HEK293 (cell line): ENCODE measurements at regions not wholly inside any gene's neighbourhood (a gene's known extent, or its start where the extent isn't known, plus 50 kb on each side); places are given as distances from the start of the nearest gene placed in this dataset.

ENCODE experiments used
- CTCF ChIA-PET: fragments of 350-600 bp; formaldehyde crosslinking; extraction: SDS; loops from one replicate; lab custom pipeline; 2021; ENCODE audit warnings: antibody characterized with exemption; lab: Yijun Ruan, JAX
- POLR2A ChIA-PET: fragments of 300-600 bp; formaldehyde crosslinking; extraction: SDS; loops from one replicate; lab custom pipeline; 2020; ENCODE audit warnings: antibody characterized with exemption, inconsistent platforms; lab: Yijun Ruan, JAX
- H3K27ac ChIP-seq: fragments of 200-500 bp; sonication (Bioruptor generic); 2 replicates; pipeline ENCODE4 v1.5.1; 2014; ENCODE audit warnings: low read depth, low read length, control low read depth, inconsistent platforms; ENCODE audit errors: extremely low read depth
- H3K36me3 ChIP-seq, 2 experiments: fragments of 200-500 bp in 1 of 2; sonication (Bioruptor generic) in 1 of 2; 1 replicate in 1 of 2; 2 replicates in 1 of 2; pipeline ENCODE4 v1.5.1; 2014 to 2017; ENCODE audit warnings: inconsistent platforms in 2 of 2, low read length in 2 of 2; ENCODE audit not compliant: control insufficient read depth in 2 of 2, insufficient read depth in 1 of 2
- H3K4me1 ChIP-seq: fragments of 200-500 bp; sonication (Bioruptor generic); 2 replicates; pipeline ENCODE4 v1.5.1; 2014; ENCODE audit warnings: mild to moderate bottlenecking, low read length, inconsistent platforms; ENCODE audit not compliant: control insufficient read depth, insufficient read depth
- H3K4me3 ChIP-seq: 2 replicates; pipeline ENCODE4 v1.5.1; 2011; ENCODE audit warnings: low read depth, mild to moderate bottlenecking, control low read depth, low read length, moderate library complexity
- H3K9me3 ChIP-seq: fragments of 200-500 bp; sonication (Bioruptor generic); 2 replicates; pipeline ENCODE4 v1.5.1; 2014; ENCODE audit warnings: low read depth, low read length, inconsistent platforms; ENCODE audit not compliant: control insufficient read depth, insufficient read depth
- TRIM28 ChIP-seq: IDR thresholded peaks from 2 replicates; pipeline ENCODE4 v1.6.1; 2011; ENCODE audit warnings: low read length, control low read depth, borderline replicate concordance
- ZEB2 ChIP-seq: fragments of 450-650 bp; formaldehyde crosslinking; IDR thresholded peaks from 2 replicates; pipeline ENCODE4 v1.5.1; 2016; ENCODE audit warnings: missing biosample characterization, missing genetic modification characterization
- ZNF24 ChIP-seq: fragments of 450-650 bp; formaldehyde crosslinking; IDR thresholded peaks from 2 replicates; pipeline ENCODE4 v1.5.1; 2016; ENCODE audit warnings: missing biosample characterization, missing genetic modification characterization
- ZNF37A ChIP-seq: fragments of 450-650 bp; IDR thresholded peaks from 2 replicates; pipeline ENCODE4 v1.5.1; 2018; ENCODE audit warnings: missing biosample characterization, missing genetic modification characterization
- ZNF600 ChIP-seq: fragments of 450-650 bp; formaldehyde crosslinking; IDR thresholded peaks from 2 replicates; pipeline ENCODE4 v1.5.1; 2016; ENCODE audit warnings: missing biosample characterization, missing genetic modification characterization
- ZNF624 ChIP-seq: fragments of 450-650 bp; formaldehyde crosslinking; IDR thresholded peaks from 2 replicates; pipeline ENCODE4 v1.5.1; 2017; ENCODE audit warnings: missing biosample characterization, missing genetic modification characterization
- ZNF629 ChIP-seq: fragments of 450-650 bp; formaldehyde crosslinking; IDR thresholded peaks from 2 replicates; pipeline ENCODE4 v1.5.1; 2017; ENCODE audit warnings: missing biosample characterization, missing genetic modification characterization
- ZNF654 ChIP-seq: fragments of 450-650 bp; formaldehyde crosslinking; IDR thresholded peaks from 2 replicates; pipeline ENCODE4 v1.5.1; 2016; ENCODE audit warnings: low read depth, missing biosample characterization, missing genetic modification characterization
- ZNF791 ChIP-seq: fragments of 450-650 bp; formaldehyde crosslinking; IDR thresholded peaks from 2 replicates; pipeline ENCODE4 v1.5.1; 2016; ENCODE audit warnings: missing biosample characterization, missing genetic modification characterization
- ZNF830 ChIP-seq: fragments of 450-650 bp; IDR thresholded peaks from 2 replicates; pipeline ENCODE4 v1.5.0; 2018; ENCODE audit warnings: missing biosample characterization, missing genetic modification characterization, low read depth, mild to moderate bottlenecking, moderate library complexity
- TF ChIP-seq, protein P1 (sequence below): fragments of 450-650 bp; formaldehyde crosslinking; IDR thresholded peaks from 2 replicates; pipeline ENCODE4 v1.5.1; 2016; ENCODE audit warnings: missing biosample characterization, missing genetic modification characterization
- TF ChIP-seq, protein P2 (sequence below): fragments of 450-650 bp; formaldehyde crosslinking; conservative IDR thresholded peaks from 2 replicates; pipeline ENCODE4 v1.5.1; 2016; ENCODE audit warnings: low read depth, missing biosample characterization, missing genetic modification characterization
- TF ChIP-seq, protein P3 (sequence below): fragments of 450-650 bp; formaldehyde crosslinking; IDR thresholded peaks from 2 replicates; pipeline ENCODE4 v1.5.1; 2016; ENCODE audit warnings: missing biosample characterization, missing genetic modification characterization

DNA sequence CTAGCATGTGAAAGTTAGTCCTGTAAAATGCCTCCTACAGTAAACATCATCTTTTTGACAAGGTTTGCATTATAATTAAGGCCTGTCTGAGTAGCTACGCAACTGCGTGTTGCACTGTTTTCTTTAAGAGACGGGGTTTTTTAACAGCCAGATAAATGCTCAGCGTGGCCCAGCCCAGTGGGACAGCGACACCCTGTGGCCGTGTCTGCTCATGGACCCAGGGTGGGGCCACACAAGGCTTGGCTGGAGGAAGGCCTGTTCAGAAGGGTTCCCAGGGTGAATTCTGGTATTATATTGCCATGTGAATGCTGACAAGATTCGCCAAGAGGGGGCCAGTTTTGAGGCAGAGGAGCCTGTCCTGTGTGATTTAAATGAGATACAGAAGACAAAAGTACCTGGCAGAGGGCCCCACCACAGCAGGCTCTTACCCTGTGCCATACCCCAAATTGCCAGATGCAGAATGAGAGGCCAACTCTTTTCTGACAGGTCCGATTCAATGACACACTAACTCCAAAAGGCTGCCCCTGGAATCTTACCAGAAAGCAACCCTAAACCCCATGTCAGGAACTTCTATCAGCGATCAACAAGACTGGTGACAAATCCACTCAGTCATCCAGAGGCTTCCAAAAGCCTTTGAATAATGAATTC is 65.9 kb upstream of the IRX6 start:
- CTCF ChIA-PET = interaction anchor here (0.5 to 2.0 kb wide), 12 partner anchors 9 to 1484 kb away, joined by 3 to 12 read pairs (median 4); no protein-coding TSS in a partner anchor
- TF ChIP-seq ZNF654 (tag by site-specific recombination) (peak; percentile 16; the same call in 1 of the 2 replicates), ZNF791 (tag by site-specific recombination) (no peak)
- POLR2A ChIA-PET = interaction anchor here (0.6 to 0.7 kb wide), 2 partner anchors 23 to 65 kb away, joined by 3 read pairs; no protein-coding TSS in a partner anchor
- Histone ChIP-seq H3K27ac (no peak overlapping the region), H3K9me3 (no peaks in the 10 kb centered on the region), H3K36me3 (no peaks in the 10 kb centered on the region), H3K4me3 (no peak overlapping the region), H3K4me1 (no peaks in the 10 kb centered on the region)

DNA sequence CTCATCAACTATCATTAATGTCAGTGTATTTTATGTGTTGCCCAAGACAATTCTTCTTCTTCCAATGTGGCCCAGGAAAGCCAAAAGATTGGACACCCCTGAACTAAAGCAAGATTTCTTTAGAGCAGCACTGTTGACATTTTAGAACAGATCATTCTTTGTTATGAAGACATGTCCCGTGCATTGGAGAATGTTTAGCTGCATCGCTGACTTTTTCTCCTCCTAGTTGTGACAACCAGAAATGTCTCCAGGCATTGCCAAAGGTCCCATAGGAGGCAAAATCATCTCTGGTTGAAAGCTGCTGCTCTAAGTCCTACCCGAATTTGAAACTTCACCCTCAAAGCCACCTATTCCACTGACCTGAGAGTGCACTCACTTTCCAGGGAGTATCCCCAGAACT is 62.7 kb upstream of the IRX6 start:
- H3K4me3 ChIP-seq = no peak overlapping the region
- ChIA-PET POLR2A (no interaction called here), CTCF (interaction anchor here (0.9 to 1.2 kb wide), 2 partner anchors 12 to 225 kb away, joined by 3 to 4 read pairs; no protein-coding TSS in a partner anchor)
- no peak overlapping the region for H3K27ac ChIP-seq
- TF ChIP-seq ZNF600 (no peak), TRIM28 (no peak), ZNF830 (tag by site-specific recombination) (no peak), ZNF624 (tag by site-specific recombination) (no peak), ZNF37A (no peak), ZNF24 (tag by site-specific recombination) (no peak), ZEB2 (tag by site-specific recombination) (no peak), ZNF629 (tag by site-specific recombination) (no peak)
- TF ChIP-seq, protein P1, sequence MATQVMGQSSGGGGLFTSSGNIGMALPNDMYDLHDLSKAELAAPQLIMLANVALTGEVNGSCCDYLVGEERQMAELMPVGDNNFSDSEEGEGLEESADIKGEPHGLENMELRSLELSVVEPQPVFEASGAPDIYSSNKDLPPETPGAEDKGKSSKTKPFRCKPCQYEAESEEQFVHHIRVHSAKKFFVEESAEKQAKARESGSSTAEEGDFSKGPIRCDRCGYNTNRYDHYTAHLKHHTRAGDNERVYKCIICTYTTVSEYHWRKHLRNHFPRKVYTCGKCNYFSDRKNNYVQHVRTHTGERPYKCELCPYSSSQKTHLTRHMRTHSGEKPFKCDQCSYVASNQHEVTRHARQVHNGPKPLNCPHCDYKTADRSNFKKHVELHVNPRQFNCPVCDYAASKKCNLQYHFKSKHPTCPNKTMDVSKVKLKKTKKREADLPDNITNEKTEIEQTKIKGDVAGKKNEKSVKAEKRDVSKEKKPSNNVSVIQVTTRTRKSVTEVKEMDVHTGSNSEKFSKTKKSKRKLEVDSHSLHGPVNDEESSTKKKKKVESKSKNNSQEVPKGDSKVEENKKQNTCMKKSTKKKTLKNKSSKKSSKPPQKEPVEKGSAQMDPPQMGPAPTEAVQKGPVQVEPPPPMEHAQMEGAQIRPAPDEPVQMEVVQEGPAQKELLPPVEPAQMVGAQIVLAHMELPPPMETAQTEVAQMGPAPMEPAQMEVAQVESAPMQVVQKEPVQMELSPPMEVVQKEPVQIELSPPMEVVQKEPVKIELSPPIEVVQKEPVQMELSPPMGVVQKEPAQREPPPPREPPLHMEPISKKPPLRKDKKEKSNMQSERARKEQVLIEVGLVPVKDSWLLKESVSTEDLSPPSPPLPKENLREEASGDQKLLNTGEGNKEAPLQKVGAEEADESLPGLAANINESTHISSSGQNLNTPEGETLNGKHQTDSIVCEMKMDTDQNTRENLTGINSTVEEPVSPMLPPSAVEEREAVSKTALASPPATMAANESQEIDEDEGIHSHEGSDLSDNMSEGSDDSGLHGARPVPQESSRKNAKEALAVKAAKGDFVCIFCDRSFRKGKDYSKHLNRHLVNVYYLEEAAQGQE = no peak
- TF ChIP-seq, protein P2, sequence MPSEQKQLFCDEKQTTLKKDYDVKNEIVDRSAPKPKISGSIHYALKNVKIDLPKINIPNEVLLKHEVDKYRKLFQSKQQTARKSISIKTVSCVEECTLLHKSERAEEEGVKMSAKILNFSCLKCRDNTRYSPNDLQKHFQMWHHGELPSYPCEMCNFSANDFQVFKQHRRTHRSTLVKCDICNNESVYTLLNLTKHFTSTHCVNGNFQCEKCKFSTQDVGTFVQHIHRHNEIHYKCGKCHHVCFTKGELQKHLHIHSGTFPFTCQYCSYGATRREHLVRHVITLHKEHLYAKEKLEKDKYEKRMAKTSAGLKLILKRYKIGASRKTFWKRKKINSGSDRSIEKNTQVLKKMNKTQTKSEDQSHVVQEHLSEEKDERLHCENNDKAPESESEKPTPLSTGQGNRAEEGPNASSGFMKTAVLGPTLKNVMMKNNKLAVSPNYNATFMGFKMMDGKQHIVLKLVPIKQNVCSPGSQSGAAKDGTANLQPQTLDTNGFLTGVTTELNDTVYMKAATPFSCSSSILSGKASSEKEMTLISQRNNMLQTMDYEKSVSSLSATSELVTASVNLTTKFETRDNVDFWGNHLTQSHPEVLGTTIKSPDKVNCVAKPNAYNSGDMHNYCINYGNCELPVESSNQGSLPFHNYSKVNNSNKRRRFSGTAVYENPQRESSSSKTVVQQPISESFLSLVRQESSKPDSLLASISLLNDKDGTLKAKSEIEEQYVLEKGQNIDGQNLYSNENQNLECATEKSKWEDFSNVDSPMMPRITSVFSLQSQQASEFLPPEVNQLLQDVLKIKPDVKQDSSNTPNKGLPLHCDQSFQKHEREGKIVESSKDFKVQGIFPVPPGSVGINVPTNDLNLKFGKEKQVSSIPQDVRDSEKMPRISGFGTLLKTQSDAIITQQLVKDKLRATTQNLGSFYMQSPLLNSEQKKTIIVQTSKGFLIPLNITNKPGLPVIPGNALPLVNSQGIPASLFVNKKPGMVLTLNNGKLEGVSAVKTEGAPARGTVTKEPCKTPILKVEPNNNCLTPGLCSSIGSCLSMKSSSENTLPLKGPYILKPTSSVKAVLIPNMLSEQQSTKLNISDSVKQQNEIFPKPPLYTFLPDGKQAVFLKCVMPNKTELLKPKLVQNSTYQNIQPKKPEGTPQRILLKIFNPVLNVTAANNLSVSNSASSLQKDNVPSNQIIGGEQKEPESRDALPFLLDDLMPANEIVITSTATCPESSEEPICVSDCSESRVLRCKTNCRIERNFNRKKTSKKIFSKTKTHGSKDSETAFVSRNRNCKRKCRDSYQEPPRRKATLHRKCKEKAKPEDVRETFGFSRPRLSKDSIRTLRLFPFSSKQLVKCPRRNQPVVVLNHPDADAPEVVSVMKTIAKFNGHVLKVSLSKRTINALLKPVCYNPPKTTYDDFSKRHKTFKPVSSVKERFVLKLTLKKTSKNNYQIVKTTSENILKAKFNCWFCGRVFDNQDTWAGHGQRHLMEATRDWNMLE (tag by site-specific recombination) = no peak
- TF ChIP-seq, protein P3, sequence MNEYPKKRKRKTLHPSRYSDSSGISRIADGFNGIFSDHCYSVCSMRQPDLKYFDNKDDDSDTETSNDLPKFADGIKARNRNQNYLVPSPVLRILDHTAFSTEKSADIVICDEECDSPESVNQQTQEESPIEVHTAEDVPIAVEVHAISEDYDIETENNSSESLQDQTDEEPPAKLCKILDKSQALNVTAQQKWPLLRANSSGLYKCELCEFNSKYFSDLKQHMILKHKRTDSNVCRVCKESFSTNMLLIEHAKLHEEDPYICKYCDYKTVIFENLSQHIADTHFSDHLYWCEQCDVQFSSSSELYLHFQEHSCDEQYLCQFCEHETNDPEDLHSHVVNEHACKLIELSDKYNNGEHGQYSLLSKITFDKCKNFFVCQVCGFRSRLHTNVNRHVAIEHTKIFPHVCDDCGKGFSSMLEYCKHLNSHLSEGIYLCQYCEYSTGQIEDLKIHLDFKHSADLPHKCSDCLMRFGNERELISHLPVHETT = no peak
- no peaks in the 10 kb centered on the region for H3K36me3 ChIP-seq
- H3K4me1 ChIP-seq = no peaks in the 10 kb centered on the region
- H3K9me3 ChIP-seq = no peaks in the 10 kb centered on the region
